Spleen (tissue), 7 donors: ENCODE measurements at regions not wholly inside any gene's neighbourhood (a gene's known extent, or its start where the extent isn't known, plus 50 kb on each side); places are given as distances from the start of the nearest gene placed in this dataset.

ENCODE experiments used
- CTCF ChIP-seq, 11 experiments: fragments of 200-600 bp in 7 of 11; fragments of 450-650 bp in 4 of 11; sonication (generic) in 4 of 11; IDR thresholded peaks in 8 of 11; conservative IDR thresholded peaks in 3 of 11; 1 replicate in 7 of 11; 2 replicates in 4 of 11; pipeline versions ENCODE4 v1.4.0 to v1.8.0; 2016 to 2021; ENCODE audit warnings: antibody characterized with exemption in 11 of 11, inconsistent platforms in 4 of 11, mild to moderate bottlenecking in 1 of 11
- POLR2A ChIP-seq, 3 donors: fragments of 450-650 bp; IDR thresholded peaks; one replicate each; pipeline ENCODE4 v1.5.1; 2017; ENCODE audit warnings: antibody characterized with exemption in 3 of 3, mild to moderate bottlenecking in 1 of 3
- POLR2AphosphoS5 ChIP-seq, 3 donors: sonication (generic); formaldehyde crosslinking; IDR thresholded peaks; one replicate each; pipeline ENCODE4 v1.5.1; 2017; ENCODE audit warnings: antibody characterized with exemption in 3 of 3
- donor health status: DM: no; HTN: no; CAD: no; lungs with moderate emphysema.
- donor health status: DM: no; HTN: no; CAD: no.
- donor health status: DM: no; HTN: no; CAD: no.

GRCh38 chr3:1848935-1849334 lies 249.7 kb upstream of the CNTN4 start:
- no peak for TF ChIP-seq CTCF (IDR thresholded peaks at IDR 0.05 in 8 of 11, conservative IDR thresholded peaks at IDR 0.05 in 3 of 11)
- no peak for TF ChIP-seq POLR2A (IDR thresholded peaks at IDR 0.05)
- no peak for TF ChIP-seq POLR2AphosphoS5 (IDR thresholded peaks at IDR 0.05)
